ENCODE measurements at regions not wholly inside any gene's neighbourhood (a gene's known extent, or its start where the extent isn't known, plus 50 kb on each side); places are given as distances from the start of the nearest gene placed in this dataset.
"Not testable (repeated sequence)": the region's sequence is repeated elsewhere in the genome, so short reads cannot be mapped to it uniquely, and the experiment has no call there.

GRCh38 chr1:10867914-10868598, 71.6 kb upstream of the CASZ1 start:
- peak; percentile 61 for DNase-seq

DNA sequence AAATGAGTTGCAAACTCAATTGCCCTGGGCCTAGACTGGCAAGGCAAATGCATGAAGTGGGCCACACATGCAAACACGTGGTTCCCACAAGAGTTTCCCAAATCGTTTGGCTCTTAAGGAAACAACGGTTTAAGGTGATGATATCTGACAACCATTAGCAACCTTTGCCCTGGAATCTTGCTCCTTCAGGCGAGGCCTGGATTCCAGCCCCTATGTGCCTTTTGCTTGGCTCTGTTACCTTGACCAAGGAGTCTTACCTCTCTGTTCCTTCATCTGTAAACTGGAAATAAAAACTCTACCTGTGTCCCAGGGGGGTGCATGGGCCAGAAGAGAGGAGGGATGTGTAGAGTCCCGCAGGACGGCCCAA, 72.1 kb upstream of the CASZ1 start:
- DNase-seq, result no peak

GRCh38 chr1:10869933-10870332, 73.5 kb upstream of the CASZ1 start:
- DNase-seq, result no peak

GRCh38 chr1:10870493-10871096, 74.1 kb upstream of the CASZ1 start:
- DNase-seq, result no peak

- no peak for DNase-seq
Observed at GRCh38 chr1:10873189-10873588, 76.7 kb upstream of the CASZ1 start.

DNA sequence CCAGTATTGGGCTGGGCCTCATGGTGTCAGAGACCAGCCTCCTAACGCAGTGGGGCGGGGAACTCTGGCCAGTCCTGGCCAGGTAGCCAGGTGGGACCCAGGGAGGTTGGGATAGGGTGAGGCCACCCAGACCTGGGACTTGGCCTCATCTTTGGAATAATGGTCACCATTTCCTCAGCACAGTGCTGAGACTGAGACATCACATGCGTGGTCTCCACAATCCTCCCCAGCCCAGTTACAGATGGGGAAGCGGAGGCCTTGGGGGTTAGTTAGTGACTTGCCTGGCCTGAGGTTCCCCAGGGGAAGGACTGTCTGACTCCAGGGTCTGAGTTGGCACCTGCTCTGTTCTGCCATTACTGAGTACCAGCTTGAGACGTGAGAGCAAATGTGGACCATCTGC, 77.9 kb upstream of the CASZ1 start:
- DNase-seq, result no peak

DNA sequence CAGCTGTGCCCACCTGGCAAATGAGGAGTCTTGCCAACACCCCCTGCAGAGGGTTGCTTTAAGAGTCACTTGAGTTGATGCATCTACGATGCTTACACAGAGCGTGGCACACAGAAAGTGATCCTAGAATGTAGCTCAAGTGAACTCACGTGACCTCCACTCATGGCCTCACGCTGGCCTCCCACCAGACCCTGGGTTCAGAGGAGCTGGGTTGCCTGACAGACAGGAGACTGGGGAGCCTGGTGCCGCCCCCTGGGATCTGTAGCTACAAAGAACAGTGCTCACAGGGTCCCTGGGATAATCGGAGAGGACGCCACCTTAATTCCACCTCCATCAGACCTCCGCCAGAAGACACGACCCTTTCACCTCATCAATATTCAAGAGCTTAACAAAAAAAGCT, 81.4 kb upstream of the CASZ1 start:
- DNase-seq, result no peak

GRCh38 chr1:10878469-10878868, 82.0 kb upstream of the CASZ1 start:
- DNase-seq, result no peak

DNA sequence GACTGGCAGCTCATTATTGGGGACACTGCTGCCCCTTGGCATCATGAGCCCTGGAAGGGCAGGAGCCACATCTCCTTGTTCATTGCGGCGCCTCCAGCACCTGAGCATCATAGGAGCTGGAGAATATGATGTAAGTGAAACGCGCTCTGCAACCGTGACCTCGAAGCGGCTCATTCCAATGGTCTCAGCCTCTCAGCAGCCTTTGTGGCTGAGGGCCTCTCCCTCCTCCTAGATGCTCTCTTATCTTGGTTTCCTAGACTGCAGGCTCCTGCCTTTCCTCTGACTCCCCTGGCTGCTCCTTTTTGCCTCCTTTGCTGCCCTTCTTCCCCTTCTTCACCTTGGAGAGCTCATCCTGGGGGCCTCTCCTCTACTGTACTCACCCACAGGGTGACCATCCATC, 83.6 kb upstream of the CASZ1 start:
- no peak for DNase-seq

GRCh38 chr1:10881046-10881445, 84.6 kb upstream of the CASZ1 start:
- DNase-seq, result no peak

- DNase-seq, result no peak
Observed at GRCh38 chr1:10882069-10882468, 85.6 kb upstream of the CASZ1 start.

DNA sequence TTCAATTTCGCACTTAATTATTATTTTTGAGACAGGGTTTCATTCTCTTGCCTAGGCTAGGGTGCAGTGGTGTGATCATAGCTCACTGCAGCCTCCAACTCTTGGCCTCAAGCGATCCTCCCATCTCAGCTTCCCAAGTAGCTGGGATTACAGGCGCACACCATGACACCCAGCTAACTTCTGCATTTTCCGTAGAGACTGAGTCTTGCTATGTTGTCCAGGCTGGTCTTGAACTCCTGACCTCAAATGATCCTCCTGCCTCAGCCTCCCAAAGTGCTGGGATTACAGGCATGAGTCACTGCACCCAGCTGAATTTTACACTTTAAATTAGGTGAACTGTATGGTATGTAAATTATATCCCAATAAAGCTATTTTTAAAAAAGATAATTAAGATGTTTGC, 90.6 kb upstream of the CASZ1 start:
- not testable (repeated sequence) for DNase-seq

DNA sequence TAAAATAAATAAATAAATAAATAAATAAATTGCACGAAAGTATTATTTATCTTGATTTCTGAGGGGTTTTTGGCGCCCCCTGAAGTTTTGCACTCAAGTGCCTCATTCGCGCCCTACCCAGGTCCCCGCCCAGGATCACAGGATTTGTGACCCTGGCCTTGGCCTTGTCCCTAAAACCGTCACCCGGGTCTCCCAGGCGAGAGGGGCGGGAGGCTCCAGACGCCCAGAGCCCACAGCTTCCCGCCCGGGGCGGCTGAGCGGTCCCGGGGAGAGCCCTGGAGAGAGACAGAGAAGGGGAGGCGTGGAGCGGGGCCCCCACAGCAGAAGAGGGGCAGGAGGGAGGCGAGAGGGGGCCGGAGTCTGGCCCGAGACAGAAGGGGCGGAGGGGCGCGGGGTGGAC, 91.8 kb upstream of the CASZ1 start:
- DNase-seq, result no peak

DNA sequence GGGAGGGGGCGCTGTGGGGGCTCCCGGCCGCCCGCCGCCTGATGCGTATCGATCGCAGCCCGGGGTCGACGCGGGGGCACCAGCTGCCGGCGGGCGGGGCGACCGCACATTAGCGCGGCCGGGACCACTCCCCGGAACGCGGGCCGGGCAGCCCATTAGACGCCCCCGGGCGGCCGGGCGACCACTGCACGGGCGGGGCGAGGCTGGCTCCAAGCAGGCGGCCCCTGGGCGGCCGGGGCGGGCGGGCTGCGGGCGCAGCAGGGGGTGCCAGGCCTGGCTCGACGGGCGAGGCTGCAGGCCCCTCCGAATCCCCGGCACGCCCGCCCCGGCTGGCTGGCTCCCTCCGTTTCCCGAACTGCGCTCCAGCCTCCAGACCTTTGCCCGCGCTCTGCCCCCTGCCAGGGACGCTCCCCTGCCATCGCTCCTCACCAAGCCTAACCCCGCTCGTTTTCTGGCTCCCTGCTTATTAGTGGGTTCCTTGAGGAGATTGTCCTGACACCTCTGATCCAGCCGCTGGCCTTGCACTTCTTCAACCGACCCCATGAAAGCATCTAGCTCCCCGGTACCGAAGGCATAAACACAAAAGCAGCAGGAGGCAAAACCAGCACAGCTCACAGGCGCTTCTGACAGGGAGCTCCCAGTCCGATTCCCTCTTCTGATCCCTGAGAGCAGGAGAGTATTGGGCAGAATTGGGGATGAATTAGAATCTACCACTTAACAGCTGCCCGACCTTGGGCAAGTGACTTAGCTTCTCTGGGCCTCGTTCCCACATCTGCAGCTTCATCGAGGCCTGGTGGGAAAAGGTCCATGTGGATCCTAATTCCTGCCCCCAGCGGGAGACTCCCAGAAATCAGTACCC, 92.6 kb upstream of the CASZ1 start:
- no peak for DNase-seq

DNA sequence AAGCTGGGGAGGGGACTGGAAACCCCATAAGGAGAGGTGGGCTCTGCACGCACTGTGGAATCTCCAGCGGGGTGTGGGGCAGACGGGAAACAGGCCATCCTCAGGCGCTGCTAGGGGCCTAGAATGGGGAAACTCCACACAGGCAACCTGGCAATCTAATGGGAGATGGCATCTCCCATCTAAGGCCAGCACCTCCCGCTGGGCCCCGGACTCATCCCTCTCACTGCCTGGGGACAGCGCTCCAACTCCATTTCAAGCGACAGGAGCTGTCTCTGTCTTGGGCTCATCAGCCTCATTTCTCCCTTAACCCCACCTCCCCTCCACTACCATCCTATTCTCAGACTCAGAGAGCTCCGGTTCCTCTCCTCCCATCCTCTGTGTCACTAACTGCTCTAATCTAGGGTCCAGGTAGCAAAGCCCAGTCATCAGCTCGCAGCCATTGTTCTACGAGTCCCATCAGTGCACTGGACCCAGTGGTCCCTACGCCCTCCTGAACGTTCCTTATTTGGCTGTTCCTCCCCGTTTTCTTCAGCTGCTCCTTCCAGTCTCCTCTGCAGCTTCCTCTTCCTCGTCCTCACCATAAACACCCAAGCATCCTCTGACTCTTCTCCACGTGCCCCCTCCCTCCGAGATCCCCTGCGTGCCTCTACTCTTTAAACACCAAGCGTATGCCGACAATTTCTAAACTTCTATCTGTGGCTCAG, 93.4 kb upstream of the CASZ1 start:
- DNase-seq, result no peak

GRCh38 chr1:10890491-10891071, 94.1 kb upstream of the CASZ1 start:
- no peak for DNase-seq

DNA sequence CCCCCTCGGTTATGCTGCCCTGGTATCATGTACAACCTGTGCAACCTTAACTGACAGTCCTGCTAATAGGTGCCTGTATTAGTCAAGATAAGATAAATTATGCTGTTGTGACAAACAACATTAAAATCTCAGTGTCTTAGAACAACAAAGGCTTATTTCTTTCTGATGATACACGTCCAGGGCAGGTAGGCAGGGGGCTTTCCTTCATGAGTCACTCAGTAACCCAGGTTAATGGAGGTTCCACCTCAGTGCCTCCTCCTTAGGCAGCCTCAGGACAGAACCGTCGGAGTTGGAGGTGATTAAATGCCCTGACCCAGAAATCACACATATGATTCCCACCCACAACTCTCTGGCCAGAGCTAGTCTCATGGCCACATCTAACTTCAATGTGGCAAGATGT, 94.6 kb upstream of the CASZ1 start:
- DNase-seq, result no peak

GRCh38 chr1:10892138-10893065, 96.0 kb upstream of the CASZ1 start:
- no peak for DNase-seq

DNA sequence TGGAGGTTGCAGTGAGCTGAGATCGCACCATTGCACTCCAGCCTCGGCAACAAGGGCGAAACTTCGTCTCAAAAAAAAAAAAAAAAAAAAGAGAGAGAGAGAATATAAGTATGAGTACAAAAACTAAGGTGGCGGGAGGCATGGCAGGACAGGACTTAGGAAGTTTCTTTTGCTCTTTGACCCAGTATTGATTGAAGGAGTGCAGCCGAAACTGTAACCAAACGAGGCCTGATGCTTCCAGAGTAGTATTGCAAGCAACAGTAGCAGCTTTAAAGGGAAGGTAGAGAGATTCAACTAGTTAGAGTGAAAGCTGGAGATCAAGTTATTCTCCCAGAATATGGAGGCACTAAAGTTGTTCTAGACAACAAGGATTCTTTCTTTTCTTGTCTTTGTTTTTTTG, 99.2 kb upstream of the CASZ1 start:
- DNase-seq, result no peak

- no peak for DNase-seq
Observed at GRCh38 chr1:10896673-10897072, 100.2 kb upstream of the CASZ1 start.

- DNase-seq, result no peak
Observed at GRCh38 chr1:10897321-10897980, 101.0 kb upstream of the CASZ1 start.

Data from NCI-H1694 (cell line).